ENCODE measurements at regions not wholly inside any gene's neighbourhood (a gene's known extent, or its start where the extent isn't known, plus 50 kb on each side); places are given as distances from the start of the nearest gene placed in this dataset.

GRCh38 chr1:56151402-56151801 lies 428.0 kb downstream of the PLPP3 start:
- DNase-seq (no peak), ATAC-seq (no peak)
- H3K27ac Mint-ChIP-seq = no peak overlapping the region
- ChIA-PET CTCF (no interaction called here), POLR2A (no interaction called here)
- no peaks in the 10 kb centered on the region for H3K4me1 Mint-ChIP-seq (ENCODE audit: low read depth)
- no peak overlapping the region for H3K4me3 Mint-ChIP-seq
- no peaks in the 10 kb centered on the region for H3K9me3 Mint-ChIP-seq (ENCODE audit: insufficient read depth)
- H3K27me3 Mint-ChIP-seq (ENCODE audit: low read depth) = no peaks in the 10 kb centered on the region
- no peaks in the 10 kb centered on the region for H3K36me3 Mint-ChIP-seq (ENCODE audit: low read depth)

DNA sequence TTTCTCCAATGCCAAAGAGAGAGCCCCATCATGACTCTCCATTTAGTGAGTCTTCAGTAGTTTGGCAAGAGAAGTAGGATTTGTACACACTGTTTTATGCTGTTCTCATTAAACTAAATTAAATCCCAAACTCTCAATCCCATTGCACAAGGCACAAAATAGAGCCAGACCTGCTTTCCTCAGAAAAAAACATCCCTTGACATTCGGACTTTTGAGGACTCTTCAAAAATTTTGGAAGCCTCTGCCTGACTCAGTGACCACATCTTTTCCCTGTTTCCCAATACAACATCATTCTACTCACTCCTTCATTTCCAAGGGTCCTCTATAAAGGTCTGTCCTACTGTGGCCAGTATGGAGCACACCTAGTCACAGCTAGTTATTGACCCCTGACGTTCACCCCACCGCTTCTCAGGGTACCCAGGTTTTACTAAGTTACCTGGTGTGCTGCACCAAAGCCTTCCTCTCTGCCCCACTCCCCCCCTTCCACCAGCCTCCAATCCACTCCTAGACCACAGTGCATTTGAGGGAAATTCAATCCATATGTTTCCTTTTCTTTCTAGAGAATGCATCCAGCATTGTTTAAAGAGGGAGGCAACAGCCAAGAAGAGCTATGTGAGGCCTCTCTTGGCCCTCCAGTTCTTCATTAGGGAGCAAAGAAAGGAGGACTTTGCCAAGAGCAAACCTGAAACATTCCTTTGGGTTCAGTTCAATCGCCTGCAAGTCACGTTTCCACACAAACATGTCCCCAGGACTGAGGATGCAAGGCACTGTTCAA lies 428.7 kb downstream of the PLPP3 start:
- no peaks in the 10 kb centered on the region for H3K27me3 Mint-ChIP-seq (ENCODE audit: low read depth)
- ATAC-seq (no peak), DNase-seq (no peak)
- no peak overlapping the region for H3K27ac Mint-ChIP-seq
- H3K4me1 Mint-ChIP-seq (ENCODE audit: low read depth) = no peaks in the 10 kb centered on the region
- H3K36me3 Mint-ChIP-seq (ENCODE audit: low read depth) = no peaks in the 10 kb centered on the region
- ChIA-PET CTCF (no interaction called here), POLR2A (no interaction called here)
- no peaks in the 10 kb centered on the region for H3K9me3 Mint-ChIP-seq (ENCODE audit: insufficient read depth)
- H3K4me3 Mint-ChIP-seq = no peak overlapping the region

GRCh38 chr1:56149761-56150160 lies 429.6 kb downstream of the PLPP3 start:
- Mint-ChIP-seq H3K4me3 (no peak overlapping the region), H3K9me3 (ENCODE audit: insufficient read depth) (no peaks in the 10 kb centered on the region), H3K4me1 (ENCODE audit: low read depth) (no peaks in the 10 kb centered on the region), H3K27me3 (ENCODE audit: low read depth) (no peaks in the 10 kb centered on the region), H3K27ac (no peak overlapping the region), H3K36me3 (ENCODE audit: low read depth) (no peaks in the 10 kb centered on the region)
- ChIA-PET POLR2A (no interaction called here), CTCF (no interaction called here)
- DNase-seq = no peak
- no peak for ATAC-seq

GRCh38 chr1:56148326-56149193 lies 430.8 kb downstream of the PLPP3 start:
- no peaks in the 10 kb centered on the region for H3K36me3 Mint-ChIP-seq (ENCODE audit: low read depth)
- no peak for ATAC-seq
- POLR2A ChIA-PET = no interaction called here

GRCh38 chr1:56147459-56147858 lies 431.9 kb downstream of the PLPP3 start:
- ATAC-seq (no peak), DNase-seq (no peak)
- no peak overlapping the region for H3K4me3 Mint-ChIP-seq
- no peak overlapping the region for H3K27ac Mint-ChIP-seq
- H3K27me3 Mint-ChIP-seq (ENCODE audit: low read depth) = no peaks in the 10 kb centered on the region
- H3K9me3 Mint-ChIP-seq (ENCODE audit: insufficient read depth) = no peaks in the 10 kb centered on the region
- H3K4me1 Mint-ChIP-seq (ENCODE audit: low read depth) = no peaks in the 10 kb centered on the region
- H3K36me3 Mint-ChIP-seq (ENCODE audit: low read depth) = no peaks in the 10 kb centered on the region
- ChIA-PET POLR2A (no interaction called here), CTCF (no interaction called here)

More at GRCh38 chr1:56148326-56149193, 430.8 kb downstream of the PLPP3 start:
- H3K27me3 Mint-ChIP-seq (ENCODE audit: low read depth) = no peaks in the 10 kb centered on the region
- DNase-seq = no peak
- H3K9me3 Mint-ChIP-seq (ENCODE audit: insufficient read depth) = no peaks in the 10 kb centered on the region
- no peak overlapping the region for H3K4me3 Mint-ChIP-seq
- no peaks in the 10 kb centered on the region for H3K4me1 Mint-ChIP-seq (ENCODE audit: low read depth)
- no peak overlapping the region for H3K27ac Mint-ChIP-seq
- CTCF ChIA-PET = no interaction called here

DNA sequence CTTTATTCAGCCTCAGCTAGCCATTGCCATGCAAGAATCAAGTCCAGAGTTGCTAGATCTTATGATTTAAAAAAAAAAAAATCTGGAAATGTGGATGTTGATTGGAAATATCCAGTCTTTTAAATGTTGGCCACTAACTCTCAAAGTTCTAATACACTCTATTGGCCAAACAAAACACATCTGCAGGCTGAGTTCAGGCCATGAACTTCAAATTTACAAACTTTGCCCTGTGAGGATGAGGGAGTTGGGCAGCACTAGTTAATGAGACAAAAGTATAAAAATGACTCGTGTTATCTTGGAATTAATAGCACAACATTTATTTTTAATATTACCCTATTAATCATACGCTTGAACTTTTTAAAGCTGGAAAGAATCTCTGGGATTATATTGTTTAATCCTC lies 432.3 kb downstream of the PLPP3 start:
- POLR2A ChIA-PET = no interaction called here
- no peak for DNase-seq
- H3K9me3 Mint-ChIP-seq (ENCODE audit: insufficient read depth) = no peaks in the 10 kb centered on the region
- no peaks in the 10 kb centered on the region for H3K27me3 Mint-ChIP-seq (ENCODE audit: low read depth)
- H3K27ac Mint-ChIP-seq = no peak overlapping the region
- no peak for ATAC-seq
- no peaks in the 10 kb centered on the region for H3K36me3 Mint-ChIP-seq (ENCODE audit: low read depth)
- H3K4me1 Mint-ChIP-seq (ENCODE audit: low read depth) = no peaks in the 10 kb centered on the region
- no peak overlapping the region for H3K4me3 Mint-ChIP-seq
- CTCF ChIA-PET = no interaction called here

- CTCF ChIA-PET = no interaction called here
- H3K9me3 Mint-ChIP-seq (ENCODE audit: insufficient read depth) = no peaks in the 10 kb centered on the region
- H3K27me3 Mint-ChIP-seq (ENCODE audit: low read depth) = no peaks in the 10 kb centered on the region
- no peak overlapping the region for H3K4me3 Mint-ChIP-seq
- H3K36me3 Mint-ChIP-seq (ENCODE audit: low read depth) = no peaks in the 10 kb centered on the region
- DNase-seq = no peak
- POLR2A ChIA-PET = no interaction called here
- H3K27ac Mint-ChIP-seq = no peak overlapping the region
- no peak for ATAC-seq
- H3K4me1 Mint-ChIP-seq (ENCODE audit: low read depth) = no peaks in the 10 kb centered on the region
Observed at GRCh38 chr1:56146449-56146848, 432.9 kb downstream of the PLPP3 start.

GRCh38 chr1:56145581-56145980 lies 433.8 kb downstream of the PLPP3 start:
- H3K9me3 Mint-ChIP-seq (ENCODE audit: insufficient read depth) = no peaks in the 10 kb centered on the region
- H3K36me3 Mint-ChIP-seq (ENCODE audit: low read depth) = no peaks in the 10 kb centered on the region
- POLR2A ChIA-PET = no interaction called here
- CTCF ChIA-PET = no interaction called here
- H3K4me1 Mint-ChIP-seq (ENCODE audit: low read depth) = no peaks in the 10 kb centered on the region
- H3K4me3 Mint-ChIP-seq = no peak overlapping the region
- no peak for ATAC-seq
- H3K27me3 Mint-ChIP-seq (ENCODE audit: low read depth) = no peaks in the 10 kb centered on the region
- no peak for DNase-seq
- no peak overlapping the region for H3K27ac Mint-ChIP-seq

- CTCF ChIA-PET = no interaction called here
- no peaks in the 10 kb centered on the region for H3K9me3 Mint-ChIP-seq (ENCODE audit: insufficient read depth)
- POLR2A ChIA-PET = no interaction called here
Observed at GRCh38 chr1:56142301-56142700, 437.1 kb downstream of the PLPP3 start.

GRCh38 chr1:56139836-56140235 lies 439.5 kb downstream of the PLPP3 start:
- Mint-ChIP-seq H3K27ac (no peak overlapping the region), H3K4me3 (no peak overlapping the region), H3K27me3 (ENCODE audit: low read depth) (no peaks in the 10 kb centered on the region), H3K4me1 (ENCODE audit: low read depth) (no peaks in the 10 kb centered on the region), H3K9me3 (ENCODE audit: insufficient read depth) (no peaks in the 10 kb centered on the region), H3K36me3 (ENCODE audit: low read depth) (no peaks in the 10 kb centered on the region)
- CTCF ChIA-PET = no interaction called here
- POLR2A ChIA-PET = no interaction called here
- no peak for ATAC-seq
- DNase-seq = no peak

More at GRCh38 chr1:56142301-56142700, 437.1 kb downstream of the PLPP3 start:
- ATAC-seq = no peak
- no peak for DNase-seq
- Mint-ChIP-seq H3K27me3 (ENCODE audit: low read depth) (no peaks in the 10 kb centered on the region), H3K4me3 (no peak overlapping the region), H3K4me1 (ENCODE audit: low read depth) (no peaks in the 10 kb centered on the region), H3K27ac (no peak overlapping the region), H3K36me3 (ENCODE audit: low read depth) (no peaks in the 10 kb centered on the region)

DNA sequence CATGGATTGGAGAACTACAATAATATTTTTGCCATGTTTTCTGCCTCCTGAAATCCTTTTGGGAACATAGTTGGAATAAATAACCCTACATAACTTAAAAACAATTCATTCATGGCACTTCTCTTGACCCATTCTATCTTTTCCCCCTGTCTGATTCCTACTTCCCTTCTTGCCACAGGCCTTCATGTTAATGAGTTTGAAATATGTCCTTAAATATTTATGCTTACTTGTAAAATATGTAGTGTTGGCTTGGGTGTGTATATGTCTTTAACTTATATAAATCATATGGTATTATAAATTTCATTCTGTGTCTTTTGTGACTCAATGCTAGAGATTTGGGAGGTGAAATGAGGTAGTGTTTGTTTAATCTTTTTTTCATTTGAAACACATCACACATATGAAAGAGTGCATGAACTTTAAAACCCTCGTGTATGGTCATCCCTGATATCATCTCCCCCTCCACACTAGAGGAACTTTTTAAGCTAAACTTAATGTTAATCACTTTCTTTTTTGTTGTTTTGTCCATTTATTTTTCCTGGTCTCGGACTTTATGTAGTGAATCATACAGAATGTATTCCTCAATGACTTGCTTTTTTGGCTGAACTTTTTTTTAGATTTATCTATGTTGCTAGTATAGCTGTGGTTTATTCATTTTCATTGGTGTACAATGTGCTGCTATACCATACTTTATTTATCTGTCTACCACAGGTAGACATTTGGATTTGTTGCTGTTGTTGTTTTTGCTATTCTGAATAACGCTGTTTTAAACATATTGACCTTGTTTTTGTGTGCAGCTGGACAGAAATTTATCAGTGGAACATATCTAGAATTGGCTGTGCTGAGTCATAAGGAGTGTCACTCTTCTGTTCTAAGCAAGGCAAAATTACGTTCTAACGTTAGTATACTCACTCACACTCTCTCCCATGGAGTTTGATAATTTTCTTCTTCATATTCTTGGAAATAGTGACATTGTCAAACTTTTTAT lies 441.6 kb downstream of the PLPP3 start:
- Mint-ChIP-seq H3K36me3 (ENCODE audit: low read depth) (no peaks in the 10 kb centered on the region), H3K9me3 (ENCODE audit: insufficient read depth) (no peaks in the 10 kb centered on the region), H3K27me3 (ENCODE audit: low read depth) (no peaks in the 10 kb centered on the region), H3K4me1 (ENCODE audit: low read depth) (no peaks in the 10 kb centered on the region), H3K4me3 (no peak overlapping the region), H3K27ac (no peak overlapping the region)
- ATAC-seq = no peak
- DNase-seq = no peak
- POLR2A ChIA-PET = no interaction called here
- CTCF ChIA-PET = no interaction called here

DNA sequence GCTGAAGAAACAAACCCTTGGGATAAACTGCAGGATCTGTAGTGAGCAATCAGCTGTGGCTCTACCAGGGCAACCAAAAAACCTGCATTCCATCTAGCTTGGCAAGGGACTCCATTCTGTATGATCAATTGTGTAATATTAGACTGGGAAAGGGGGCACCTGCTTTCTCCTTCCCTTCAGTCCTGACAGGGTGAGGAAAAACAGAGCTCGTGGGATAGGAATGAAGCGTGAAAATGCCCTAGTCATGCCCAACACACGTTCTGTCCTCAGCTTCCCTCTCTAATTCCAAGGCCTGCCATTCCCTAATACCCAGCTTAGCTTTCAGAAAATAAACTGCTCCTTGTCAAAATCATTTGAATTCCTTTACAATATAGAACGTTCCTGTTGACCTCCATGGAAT lies 442.3 kb downstream of the PLPP3 start:
- ChIA-PET POLR2A (no interaction called here), CTCF (no interaction called here)
- no peak for ATAC-seq
- no peak overlapping the region for H3K4me3 Mint-ChIP-seq
- no peaks in the 10 kb centered on the region for H3K9me3 Mint-ChIP-seq (ENCODE audit: insufficient read depth)
- no peaks in the 10 kb centered on the region for H3K27me3 Mint-ChIP-seq (ENCODE audit: low read depth)
- DNase-seq = no peak
- no peak overlapping the region for H3K27ac Mint-ChIP-seq
- no peaks in the 10 kb centered on the region for H3K4me1 Mint-ChIP-seq (ENCODE audit: low read depth)
- H3K36me3 Mint-ChIP-seq (ENCODE audit: low read depth) = no peaks in the 10 kb centered on the region

All from activated CD8-positive, alpha-beta T cell treated with anti-CD3 and anti-CD28 coated beads, Interleukin-2, amount 10 ng/mL, durations not matched to agents 7 days and 5 days (primary cell).